ENCODE measurements at regions not wholly inside any gene's neighbourhood (a gene's known extent, or its start where the extent isn't known, plus 50 kb on each side); places are given as distances from the start of the nearest gene placed in this dataset.

DNA sequence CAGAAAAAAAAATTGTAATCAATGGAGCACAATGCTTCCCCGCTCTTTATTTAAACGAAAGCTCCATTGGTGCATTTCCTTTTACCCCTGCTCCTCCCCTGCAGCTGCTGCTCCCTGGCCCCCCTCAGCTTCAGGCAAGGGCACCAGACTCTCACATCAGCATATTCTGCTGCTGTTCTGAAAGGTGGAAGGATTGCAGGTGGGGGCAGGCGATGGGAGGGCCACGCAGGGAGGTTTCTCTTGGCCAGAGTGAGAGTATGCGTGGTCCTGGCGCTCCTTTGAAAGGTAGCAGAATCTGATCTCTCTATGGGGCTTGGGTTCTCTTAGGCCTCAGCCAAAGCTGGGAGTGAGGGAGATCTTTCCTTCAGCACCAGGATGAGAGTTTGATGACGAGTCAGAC, 240.9 kb upstream of the CADM1 start:
- H3K36me3 ChIP-seq = no peaks in the 10 kb centered on the region
- H3K9me3 ChIP-seq = no peaks in the 10 kb centered on the region
- intact Hi-C loops (cut with DNase I) = no loop called here
- H3K4me3 ChIP-seq = no peak overlapping the region
- H3K27ac ChIP-seq = no peak overlapping the region
- DNase-seq = no peak
- TF ChIP-seq POLR2A (IDR thresholded peaks at IDR 0.05) = no peak
- TF ChIP-seq, protein P1, sequence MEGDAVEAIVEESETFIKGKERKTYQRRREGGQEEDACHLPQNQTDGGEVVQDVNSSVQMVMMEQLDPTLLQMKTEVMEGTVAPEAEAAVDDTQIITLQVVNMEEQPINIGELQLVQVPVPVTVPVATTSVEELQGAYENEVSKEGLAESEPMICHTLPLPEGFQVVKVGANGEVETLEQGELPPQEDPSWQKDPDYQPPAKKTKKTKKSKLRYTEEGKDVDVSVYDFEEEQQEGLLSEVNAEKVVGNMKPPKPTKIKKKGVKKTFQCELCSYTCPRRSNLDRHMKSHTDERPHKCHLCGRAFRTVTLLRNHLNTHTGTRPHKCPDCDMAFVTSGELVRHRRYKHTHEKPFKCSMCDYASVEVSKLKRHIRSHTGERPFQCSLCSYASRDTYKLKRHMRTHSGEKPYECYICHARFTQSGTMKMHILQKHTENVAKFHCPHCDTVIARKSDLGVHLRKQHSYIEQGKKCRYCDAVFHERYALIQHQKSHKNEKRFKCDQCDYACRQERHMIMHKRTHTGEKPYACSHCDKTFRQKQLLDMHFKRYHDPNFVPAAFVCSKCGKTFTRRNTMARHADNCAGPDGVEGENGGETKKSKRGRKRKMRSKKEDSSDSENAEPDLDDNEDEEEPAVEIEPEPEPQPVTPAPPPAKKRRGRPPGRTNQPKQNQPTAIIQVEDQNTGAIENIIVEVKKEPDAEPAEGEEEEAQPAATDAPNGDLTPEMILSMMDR (IDR thresholded peaks at IDR 0.05) = no peak
- 88 to 91% methylated on average over 6 to 7 of the region's 7 CpGs for WGBS, 2 donors
- peaks cover 0 to 7% (median 0%) of the 10 kb centered on the region in 4 donors for H3K27me3 ChIP-seq
- H3K4me1 ChIP-seq = peaks cover 0 to 32% (median 11%) of the 10 kb centered on the region in 3 donors

DNA sequence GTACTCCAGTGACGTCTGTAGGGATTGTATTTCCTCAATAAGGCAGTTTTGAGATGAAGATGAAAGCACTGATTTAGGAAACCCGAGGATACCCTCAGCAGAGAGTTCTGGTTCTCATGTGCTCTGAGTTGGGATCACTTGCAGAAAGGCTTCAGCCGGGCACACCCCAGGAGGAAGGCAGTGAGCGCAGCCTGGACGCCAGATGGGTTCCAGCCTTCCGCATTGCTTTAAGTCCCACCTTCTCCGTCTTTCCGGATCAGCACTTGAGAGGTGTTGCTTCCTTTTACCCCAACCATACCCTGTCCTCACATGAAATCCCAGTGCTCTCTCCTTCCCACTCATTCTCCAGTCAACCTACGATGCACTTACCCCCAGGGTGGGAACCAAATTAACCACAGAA, 239.5 kb upstream of the CADM1 start:
- no peak overlapping the region for H3K4me3 ChIP-seq
- H3K27ac ChIP-seq = no peak overlapping the region
- no peak for DNase-seq
- WGBS, 2 donors = 85 to 91% methylated on average over 9 of the region's 9 CpGs
- intact Hi-C loops (cut with DNase I) = no loop called here
- TF ChIP-seq POLR2A (IDR thresholded peaks at IDR 0.05) = no peak
- peaks cover 0 to 46% (median 19%) of the 10 kb centered on the region in 3 donors for H3K4me1 ChIP-seq
- H3K9me3 ChIP-seq = no peaks in the 10 kb centered on the region
- H3K36me3 ChIP-seq = no peaks in the 10 kb centered on the region
- peaks cover 0 to 7% (median 0%) of the 10 kb centered on the region in 4 donors for H3K27me3 ChIP-seq

DNA sequence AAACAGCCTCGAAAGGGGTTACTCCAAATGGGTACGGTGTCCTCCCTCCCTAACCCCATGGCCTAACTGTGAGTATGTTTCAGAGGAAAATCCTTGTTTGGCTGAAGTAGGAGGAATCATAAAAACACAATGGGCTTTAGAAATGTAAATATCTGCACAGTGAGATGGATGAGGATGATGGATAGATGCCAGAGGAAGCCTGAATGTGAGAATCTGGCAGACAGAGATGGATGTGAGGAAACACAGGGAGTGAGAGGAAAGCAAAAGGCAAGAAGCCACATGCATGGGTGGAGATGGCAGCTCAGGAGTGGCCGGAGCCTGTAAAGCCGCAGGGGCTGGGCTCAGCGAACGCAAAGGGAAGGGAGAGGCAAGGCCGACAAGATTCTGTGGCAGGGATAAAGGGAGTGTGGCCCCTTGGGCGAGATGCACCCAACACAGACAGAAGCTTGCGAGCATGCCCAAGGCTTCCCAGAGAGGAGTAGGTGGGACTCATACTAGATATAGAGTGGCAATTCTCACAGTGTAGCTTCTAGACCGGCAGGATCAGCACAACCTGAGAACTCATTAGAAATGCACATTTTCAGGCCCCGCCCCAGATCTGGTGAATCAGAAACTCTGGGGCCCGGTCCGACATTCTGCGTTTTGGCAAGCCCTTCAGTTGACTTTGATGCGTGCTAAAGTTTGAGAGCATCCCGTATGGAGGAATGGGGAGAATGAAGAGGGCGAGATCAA, 237.3 kb upstream of the CADM1 start:
- TF ChIP-seq POLR2A (IDR thresholded peaks at IDR 0.05) = no peak
- TF ChIP-seq, protein P1 (IDR thresholded peaks at IDR 0.05) = no peak

DNA sequence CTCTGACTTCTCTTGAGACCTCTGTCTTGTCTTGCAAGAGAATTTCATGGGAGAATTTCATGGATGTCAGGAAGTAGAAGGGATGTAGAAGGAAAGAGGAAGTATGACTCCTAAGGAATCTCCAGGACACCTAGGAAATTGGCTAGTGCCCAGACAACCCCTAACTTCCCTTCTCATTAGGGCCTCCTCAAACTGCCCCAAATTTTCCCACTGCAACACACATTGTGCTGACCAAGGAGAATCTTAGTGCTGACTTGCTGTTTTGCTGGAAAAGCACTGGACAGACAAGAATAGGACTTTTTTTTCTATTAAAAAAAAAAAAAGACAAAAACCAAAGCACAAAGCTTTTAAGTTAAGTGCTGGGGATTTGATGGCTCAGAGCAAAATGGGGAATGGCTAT, 236.1 kb upstream of the CADM1 start:
- no peaks in the 10 kb centered on the region for H3K9me3 ChIP-seq
- TF ChIP-seq POLR2A (IDR thresholded peaks at IDR 0.05) = no peak
- TF ChIP-seq, protein P1 (IDR thresholded peaks at IDR 0.05) = no peak
- no peak for DNase-seq
- no peak overlapping the region for H3K4me3 ChIP-seq
- intact Hi-C loops (cut with DNase I) = no loop called here
- peaks cover 0 to 52% (median 19%) of the 10 kb centered on the region in 3 donors for H3K4me1 ChIP-seq
- H3K27ac ChIP-seq = no peak overlapping the region
- peaks cover 0 to 5% (median 0%) of the 10 kb centered on the region in 4 donors for H3K27me3 ChIP-seq
- H3K36me3 ChIP-seq = no peaks in the 10 kb centered on the region

More for the DNA sequence above, 237.3 kb upstream of the CADM1 start:
- Histone ChIP-seq H3K4me3 (peak overlapping the region in 1 of 4 donors; percentile 34), H3K36me3 (no peaks in the 10 kb centered on the region), H3K27me3 (peaks cover 0 to 7% (median 0%) of the 10 kb centered on the region in 4 donors), H3K27ac (peak overlapping the region in 3 of 4 donors; percentile 31 to 73 (median 44)), H3K4me1 (peaks cover 0 to 41% (median 19%) of the 10 kb centered on the region in 3 donors), H3K9me3 (no peaks in the 10 kb centered on the region)
- WGBS, 2 donors = 32 to 48% methylated on average over 17 of the region's 17 CpGs
- DNase-seq = no peak
- intact Hi-C loops (cut with DNase I) = no loop called here

DNA sequence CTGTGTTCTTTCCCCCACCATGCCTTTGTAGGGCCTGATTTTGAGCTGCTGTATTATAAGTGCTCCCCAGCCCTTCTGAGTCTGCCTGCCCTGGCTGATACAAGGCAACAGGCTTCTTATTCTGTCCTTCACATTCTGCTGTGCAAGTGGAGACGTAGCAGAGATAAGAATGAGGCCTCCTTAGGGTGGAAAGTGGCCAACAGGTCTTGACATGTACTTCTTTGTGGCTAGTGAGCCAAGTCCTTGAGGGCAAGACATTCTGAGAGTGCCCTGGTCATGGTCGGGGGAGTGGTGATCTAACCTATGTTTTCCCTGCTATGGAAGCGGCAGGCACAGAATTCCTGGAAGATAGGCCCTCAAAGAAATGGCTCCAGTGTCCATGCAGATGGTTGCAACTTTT, 235.7 kb upstream of the CADM1 start:
- intact Hi-C loops (cut with DNase I) = no loop called here
- Histone ChIP-seq H3K4me3 (no peak overlapping the region), H3K27me3 (peaks cover 0 to under 1% (median 0%) of the 10 kb centered on the region in 4 donors), H3K36me3 (no peaks in the 10 kb centered on the region), H3K4me1 (peaks cover 0 to 52% (median 19%) of the 10 kb centered on the region in 3 donors), H3K9me3 (no peaks in the 10 kb centered on the region), H3K27ac (no peak overlapping the region)
- TF ChIP-seq, protein P1 (IDR thresholded peaks at IDR 0.05) = no peak
- no peak for TF ChIP-seq POLR2A (IDR thresholded peaks at IDR 0.05)
- WGBS, 2 donors = 39 to 60% methylated on average over 2 to 3 of the region's 3 CpGs
- no peak for DNase-seq

Data from esophagus squamous epithelium (tissue), 5 donors.